GM18517 (cell line): ENCODE measurements at regions not wholly inside any gene's neighbourhood (a gene's known extent, or its start where the extent isn't known, plus 50 kb on each side); places are given as distances from the start of the nearest gene placed in this dataset.
"Not testable (repeated sequence)": the region's sequence is repeated elsewhere in the genome, so short reads cannot be mapped to it uniquely, and the experiment has no call there.

Experiments
- ATAC-seq: cut with Tn5 transposase; IDR thresholded peaks from one replicate; pipeline ENCODE4 v1.9.1; 2021; ENCODE audit warnings: mild to moderate bottlenecking, moderate library complexity; ENCODE audit not compliant: unreplicated experiment

GRCh38 chr11:19628018-19628417 lies 84.6 kb upstream of the NAV2 start:
- no peak for ATAC-seq

GRCh38 chr11:19627566-19627965 lies 85.1 kb upstream of the NAV2 start:
- ATAC-seq, result no peak

DNA sequence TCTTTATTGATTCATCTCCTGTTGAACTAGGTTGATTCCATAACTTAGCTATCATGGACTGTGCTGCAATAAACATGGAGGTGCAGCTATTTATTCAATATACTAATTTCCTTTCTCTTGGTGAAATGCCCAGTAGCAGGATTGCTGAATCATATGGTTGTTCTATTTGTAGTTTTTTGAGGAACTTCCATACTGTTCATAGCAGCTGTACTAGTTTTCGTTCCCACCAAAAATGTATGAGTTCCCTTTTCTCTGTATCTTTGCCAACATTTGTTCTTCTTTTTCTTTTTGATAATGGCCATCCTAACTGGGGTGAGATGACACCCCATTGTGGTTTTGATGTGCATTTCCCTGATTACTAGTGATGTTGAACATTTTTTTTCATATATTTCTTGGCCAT lies 87.2 kb upstream of the NAV2 start:
- ATAC-seq, result no peak

- no peak for ATAC-seq
Measured at GRCh38 chr11:19617696-19618523, 94.7 kb upstream of the NAV2 start.

- no peak for ATAC-seq
Measured at GRCh38 chr11:19615341-19616183, 97.1 kb upstream of the NAV2 start.

DNA sequence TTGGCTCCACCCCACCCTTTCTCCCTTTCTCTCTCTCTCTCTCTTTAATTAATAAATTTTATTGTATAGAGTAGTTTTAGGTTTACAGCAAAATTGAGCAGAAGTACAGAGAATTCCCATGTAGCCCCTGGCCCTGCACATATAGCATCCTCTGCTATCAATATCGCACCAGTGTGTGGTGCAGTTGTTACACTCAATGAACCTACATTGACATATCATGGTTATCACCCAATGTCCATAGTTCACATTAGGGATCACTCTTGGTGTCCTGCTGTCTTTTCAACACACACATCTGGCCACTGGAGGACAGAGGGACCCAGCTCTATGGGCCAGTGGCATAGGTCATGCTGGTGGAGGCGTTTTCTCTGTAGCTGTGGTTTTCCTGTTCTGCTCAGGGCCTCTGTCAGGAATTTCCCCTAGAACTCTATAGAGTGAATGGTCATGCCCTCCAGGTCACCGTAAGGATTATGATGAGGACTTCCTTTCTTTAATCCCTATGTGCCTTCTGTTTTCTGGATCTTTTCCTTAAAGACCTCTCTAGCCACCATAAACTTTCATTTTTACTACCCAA lies 98.2 kb upstream of the NAV2 start:
- ATAC-seq, result no peak

DNA sequence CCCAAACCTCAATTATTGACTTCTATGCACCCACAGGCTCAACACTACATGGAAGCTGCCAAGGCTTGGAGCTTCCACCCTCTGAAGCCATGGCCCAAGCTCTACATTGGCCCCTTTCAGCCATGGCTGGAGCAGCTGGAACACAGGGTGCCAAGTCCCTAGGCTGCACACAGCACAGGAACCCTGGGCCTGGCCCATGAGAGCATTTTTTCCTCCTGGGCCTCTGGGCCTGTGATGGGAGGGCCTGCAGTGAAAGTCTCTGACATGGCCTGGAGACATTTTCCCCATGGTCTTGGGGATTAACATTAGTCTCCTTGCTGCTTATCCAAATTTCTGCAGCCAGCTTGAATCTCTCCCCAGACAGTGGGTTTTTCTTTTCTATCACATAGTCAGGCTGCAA lies 100.6 kb upstream of the NAV2 start:
- ATAC-seq, result not testable (repeated sequence)

DNA sequence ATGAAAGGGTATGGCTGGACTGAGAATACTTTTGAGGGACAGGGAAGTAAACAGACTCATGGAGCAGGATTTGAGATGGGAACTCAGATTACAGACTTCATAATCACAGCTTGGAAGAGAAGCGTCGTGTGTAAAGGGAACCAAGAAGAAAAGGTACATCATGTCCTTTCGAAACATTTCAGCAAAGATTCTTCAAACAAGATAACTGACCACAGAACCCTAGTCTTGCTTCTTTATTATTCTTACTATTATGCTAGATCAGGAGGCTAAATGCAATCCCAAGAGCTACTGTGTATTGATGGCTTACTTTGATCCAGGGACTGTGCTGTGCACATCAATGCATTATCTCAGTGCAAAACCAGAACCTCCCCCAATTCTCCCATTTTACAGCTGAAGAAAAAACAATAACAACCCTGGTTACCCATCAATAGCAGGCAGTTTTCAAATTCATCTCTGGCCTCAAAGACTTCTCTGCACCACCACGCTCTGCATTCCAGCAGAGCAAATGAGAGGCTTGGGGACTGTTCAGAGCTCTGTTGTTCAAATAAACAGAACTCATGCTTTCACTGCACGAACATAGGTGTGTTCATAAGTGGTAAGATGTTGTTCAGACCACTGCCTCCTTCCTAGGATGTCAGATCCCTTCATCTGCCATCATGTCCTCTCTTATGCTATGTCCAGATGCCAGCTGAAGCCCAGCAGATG lies 104.8 kb upstream of the NAV2 start:
- no peak for ATAC-seq

- no peak for ATAC-seq
Measured at GRCh38 chr11:19606856-19607655, 105.6 kb upstream of the NAV2 start.

GRCh38 chr11:19605520-19606371 lies 106.9 kb upstream of the NAV2 start:
- ATAC-seq, result no peak

- no peak for ATAC-seq
Measured at GRCh38 chr11:19604679-19605375, 107.8 kb upstream of the NAV2 start.

GRCh38 chr11:19603771-19604170 lies 108.9 kb upstream of the NAV2 start:
- ATAC-seq, result no peak

GRCh38 chr11:19602891-19603290 lies 109.7 kb upstream of the NAV2 start:
- ATAC-seq, result no peak

DNA sequence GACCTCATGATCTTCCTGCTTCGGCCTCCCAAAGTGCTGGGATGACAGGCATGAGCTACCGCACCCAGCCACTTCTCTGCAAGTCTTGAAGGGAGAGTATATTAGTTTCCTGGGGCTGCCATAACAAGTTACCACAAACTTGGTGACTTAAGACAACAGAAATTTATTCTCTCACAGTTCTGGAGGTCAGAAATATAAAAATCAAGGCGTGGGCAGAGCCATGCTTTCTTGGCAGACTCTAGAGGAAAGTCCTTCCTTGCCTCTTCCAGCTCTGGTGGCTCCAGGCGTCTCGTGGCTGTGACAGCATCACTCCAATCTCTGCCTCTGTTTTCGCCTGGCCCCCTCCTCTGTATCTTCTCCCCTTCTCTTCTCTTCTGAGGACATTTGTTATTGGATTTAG lies 110.2 kb upstream of the NAV2 start:
- ATAC-seq, result no peak

GRCh38 chr11:19601235-19601634 lies 111.4 kb upstream of the NAV2 start:
- ATAC-seq, result no peak

DNA sequence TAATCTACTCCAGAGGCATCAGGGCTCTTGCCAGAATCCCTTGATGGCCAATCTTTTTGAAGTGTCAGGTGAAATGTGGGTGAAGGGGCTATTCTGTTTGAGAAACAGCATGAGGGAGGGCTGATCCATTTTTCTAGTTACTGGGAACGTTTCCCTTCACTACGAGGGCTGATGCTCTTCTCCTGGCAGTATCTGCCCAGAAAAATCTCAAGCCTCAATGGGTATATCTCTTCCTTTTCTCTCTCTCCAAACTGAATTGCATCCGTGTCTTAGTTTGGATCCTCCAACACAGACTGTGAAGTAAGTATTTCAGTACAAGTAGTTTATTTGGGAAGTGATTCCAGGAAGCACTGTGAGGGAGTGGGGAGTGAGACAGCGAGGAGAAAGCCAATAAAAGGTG lies 113.0 kb upstream of the NAV2 start:
- ATAC-seq, result no peak

DNA sequence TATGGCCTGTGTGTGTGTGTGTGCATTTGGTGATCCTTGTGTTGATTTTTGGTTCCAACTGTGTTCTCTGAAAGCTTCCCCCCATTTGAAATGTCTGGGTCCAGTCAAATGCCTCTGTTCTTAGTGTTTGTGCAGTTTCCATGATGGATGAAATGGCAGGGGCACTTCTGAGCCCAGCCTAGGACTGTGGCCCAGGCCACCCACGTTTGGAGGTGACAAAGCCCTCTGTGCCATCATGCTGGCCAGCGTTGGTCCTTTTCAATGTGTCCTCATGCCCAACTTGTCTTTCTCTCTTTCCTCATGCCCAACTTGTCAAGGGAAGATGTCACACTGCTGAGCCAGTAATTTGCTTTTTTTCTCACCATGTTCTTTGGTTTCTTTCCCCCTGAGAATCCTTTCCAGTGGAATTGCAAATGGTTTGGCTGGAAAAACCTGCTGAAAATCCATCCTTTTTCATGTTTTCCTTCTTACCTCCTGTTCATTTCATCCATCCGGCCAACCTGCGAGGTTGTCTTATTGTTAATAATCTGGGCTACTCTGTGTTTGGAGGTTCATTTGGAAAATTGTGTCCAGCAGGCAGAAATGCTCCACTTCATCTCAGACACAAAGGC lies 113.7 kb upstream of the NAV2 start:
- no peak for ATAC-seq

DNA sequence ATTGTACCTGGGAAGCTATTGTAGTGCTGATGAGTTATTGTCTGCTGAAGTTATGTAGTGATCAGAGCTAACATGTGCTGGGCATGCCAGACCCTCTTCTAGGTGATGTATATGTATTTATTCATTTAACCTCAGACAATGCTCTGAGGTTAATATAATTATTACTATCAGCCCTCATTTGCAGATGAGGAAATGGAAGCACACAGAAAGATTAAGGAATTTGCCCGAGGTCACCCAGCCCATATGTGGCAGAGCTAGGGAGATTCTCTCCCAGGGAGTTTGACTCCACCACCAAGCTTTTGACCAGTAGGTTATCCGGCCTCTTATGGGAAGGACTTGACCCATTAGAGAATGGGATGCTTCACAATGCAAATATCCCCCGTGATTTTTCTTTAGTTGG lies 114.2 kb upstream of the NAV2 start:
- ATAC-seq, result no peak
